Panc1 (cell line): ENCODE measurements at regions not wholly inside any gene's neighbourhood (a gene's known extent, or its start where the extent isn't known, plus 50 kb on each side); places are given as distances from the start of the nearest gene placed in this dataset.

Source experiments
- ATAC-seq: fragments of 200-7000 bp; cut with Tn5 transposase; 2 replicates; pipeline ENCODE4 v1.9.1; 2020; ENCODE audit warnings: mild to moderate bottlenecking, moderate library complexity
- BruUV-seq: library from RNA; stranded (reverse); fragments of 400-500 nt; replicated peaks from 2 replicates; lab custom pipeline; 2021; lab: Mats Ljungman, UMichigan
- CTCF ChIA-PET: fragments of 300-600 bp; sonication (Branson Sonifier 250); formaldehyde crosslinking; loops from one replicate; lab custom pipeline; 2022; ENCODE audit warnings: antibody characterized with exemption; lab: Charles Lee
- POLR2A ChIA-PET: fragments of 300-600 bp; sonication (Branson Sonifier 250); formaldehyde crosslinking; loops from one replicate; lab custom pipeline; 2022; ENCODE audit warnings: antibody characterized with exemption; lab: Charles Lee
- DNase-seq: peaks from one replicate; pipeline ENCODE4 v3.0.0-alpha.2; 2010; ENCODE audit warnings: low read depth, low spot score
- H3K27ac ChIP-seq: 2 replicates; pipeline ENCODE4 v1.5.1; 2011; ENCODE audit warnings: mild to moderate bottlenecking, low read length, inconsistent platforms
- H3K27me3 ChIP-seq: fragments of 200-500 bp; sonication (Bioruptor generic); 2 replicates; pipeline ENCODE4 v1.6.0; 2014; ENCODE audit warnings: low read length, inconsistent platforms; ENCODE audit not compliant: control insufficient read depth, insufficient read depth
- H3K36me3 ChIP-seq: fragments of 200-500 bp; sonication (Bioruptor generic); 2 replicates; pipeline ENCODE4 v1.5.1; 2014; ENCODE audit warnings: inconsistent platforms, mild to moderate bottlenecking, low read length, moderate library complexity; ENCODE audit not compliant: control insufficient read depth, insufficient read depth
- H3K4me1 ChIP-seq: 2 replicates; pipeline ENCODE4 v1.5.1; 2011; ENCODE audit warnings: inconsistent platforms, mild to moderate bottlenecking, low read length, moderate library complexity; ENCODE audit not compliant: control insufficient read depth, insufficient read depth
- H3K4me3 ChIP-seq, 2 experiments: 2 replicates each; pipeline ENCODE4 v1.5.1; 2011 to 2012; ENCODE audit warnings: low read depth in 2 of 2, low read length in 2 of 2, mild to moderate bottlenecking in 2 of 2, inconsistent platforms in 1 of 2, moderate library complexity in 1 of 2
- H3K9me3 ChIP-seq: fragments of 200-500 bp; sonication (Bioruptor generic); 2 replicates; pipeline ENCODE4 v1.5.1; 2014; ENCODE audit warnings: low read depth, mild to moderate bottlenecking, inconsistent platforms, low read length, moderate library complexity; ENCODE audit not compliant: control insufficient read depth, insufficient read depth
- CTCF ChIP-seq: fragments of 450-650 bp; IDR thresholded peaks from 2 replicates; pipeline ENCODE4 v1.5.1; 2017; ENCODE audit warnings: mild to moderate bottlenecking
- POLR2AphosphoS5 ChIP-seq: IDR thresholded peaks from 2 replicates; pipeline ENCODE4 v1.6.1; 2012; ENCODE audit warnings: mild to moderate bottlenecking, low read depth, low read length, moderate library complexity
- REST ChIP-seq, 2 experiments: IDR thresholded peaks; 2 replicates each; pipeline ENCODE4 v1.6.1; 2011 to 2012; ENCODE audit warnings: low read depth in 2 of 2, control low read depth in 1 of 2, low read length in 1 of 2, mild to moderate bottlenecking in 1 of 2, moderate library complexity in 1 of 2; ENCODE audit not compliant: insufficient read depth in 1 of 2
- SIN3A ChIP-seq: IDR thresholded peaks from 2 replicates; pipeline ENCODE4 v1.6.1; 2012; ENCODE audit warnings: low read depth, mild to moderate bottlenecking, low read length, moderate library complexity, borderline replicate concordance; ENCODE audit not compliant: insufficient read depth
- TCF7L2 ChIP-seq: IDR thresholded peaks from 2 replicates; pipeline ENCODE4 v1.6.1; 2011; ENCODE audit warnings: mild to moderate bottlenecking, low read depth, low read length, inconsistent platforms
- in situ Hi-C: cut with HindIII; loops from 2 replicates; pipeline ENCODE4 v1.10.0; 2016; ENCODE audit warnings: low sequenced_read_pairs, low pct_unique_long_range_greater_than_20kb
- intact Hi-C: fragments of 100-400 bp; cut with micrococcal nuclease; formaldehyde crosslinking; loops from one replicate; pipeline ENCODE4 v1.10.0; 2022; ENCODE audit not compliant: unreplicated experiment

GRCh38 chr10:78807504-78808203 lies 261.1 kb upstream of the ZMIZ1 start:
- no TSS peak for BruUV-seq
- no peak for DNase-seq
- Histone ChIP-seq H3K27ac (no peak overlapping the region), H3K4me3 (no peak overlapping the region), H3K9me3 (no peaks in the 10 kb centered on the region), H3K36me3 (no peaks in the 10 kb centered on the region), H3K4me1 (no peaks in the 10 kb centered on the region; the same call in 1 of the 2 replicates), H3K27me3 (no peaks in the 10 kb centered on the region; the same call in 1 of the 2 replicates)
- POLR2A ChIA-PET, result no interaction called here
- intact Hi-C loops (no loop called here), in situ Hi-C loops (no loop called here)
- no peak for ATAC-seq
- TF ChIP-seq REST (IDR thresholded peaks at IDR 0.05; ENCODE audit: insufficient read depth in 1 of 2, low read depth in 2 of 2, low read length in 1 of 2), result no peak
- no peak for TF ChIP-seq SIN3A
- TF ChIP-seq POLR2AphosphoS5, result no peak
- CTCF ChIA-PET, result no interaction called here

GRCh38 chr10:78808286-78808685 lies 260.5 kb upstream of the ZMIZ1 start:
- Histone ChIP-seq H3K4me1 (no peaks in the 10 kb centered on the region), H3K9me3 (no peaks in the 10 kb centered on the region), H3K27me3 (no peaks in the 10 kb centered on the region; the same call in 1 of the 2 replicates), H3K27ac (no peak overlapping the region), H3K4me3 (no peak overlapping the region), H3K36me3 (no peaks in the 10 kb centered on the region)
- no TSS peak for BruUV-seq
- DNase-seq (no peak), ATAC-seq (no peak)
- POLR2A ChIA-PET, result no interaction called here
- intact Hi-C loops (no loop called here), in situ Hi-C loops (no loop called here)
- TF ChIP-seq REST (IDR thresholded peaks at IDR 0.05; ENCODE audit: insufficient read depth in 1 of 2, low read depth in 2 of 2, low read length in 1 of 2) (no peak), POLR2AphosphoS5 (no peak), TCF7L2 (no peak), SIN3A (no peak), CTCF (no peak)
- CTCF ChIA-PET, result no interaction called here
